HL-60 (cell line): ENCODE measurements at regions not wholly inside any gene's neighbourhood (a gene's known extent, or its start where the extent isn't known, plus 50 kb on each side); places are given as distances from the start of the nearest gene placed in this dataset.

Experiments
- DNase-seq, 2 experiments: peaks; one replicate each; pipeline ENCODE4 v3.0.0-alpha.2; 2010 to 2020; ENCODE audit warnings: low read depth in 1 of 2, low spot score in 1 of 2
- H3K27ac ChIP-seq: fragments of 250-450 bp; sonication (Bioruptor Pico); replicated peaks from 2 replicates; pipeline ENCODE4 v1.5.1; 2020; ENCODE audit warnings: mild to moderate bottlenecking, moderate library complexity
- H3K27me3 ChIP-seq: fragments of 250-450 bp; sonication (Bioruptor Pico); 2 replicates; pipeline ENCODE4 v1.5.1; 2021; ENCODE audit warnings: mild to moderate bottlenecking, moderate library complexity; ENCODE audit not compliant: insufficient read depth, poor library complexity, severe bottlenecking
- H3K4me3 ChIP-seq: replicated peaks from 2 replicates; pipeline ENCODE4 v1.5.1; 2011; ENCODE audit warnings: mild to moderate bottlenecking, control low read depth, low read length; ENCODE audit not compliant: insufficient read depth
- CTCF ChIP-seq: IDR thresholded peaks from one replicate; pipeline ENCODE4 v1.5.1; 2011; ENCODE audit warnings: low read length, control low read depth, inconsistent platforms; ENCODE audit not compliant: insufficient read depth
- GABPA ChIP-seq: IDR thresholded peaks from 2 replicates; pipeline ENCODE4 v1.6.1; 2012; ENCODE audit warnings: low read depth
- POLR2AphosphoS5 ChIP-seq: IDR thresholded peaks from 2 replicates; pipeline ENCODE4 v1.6.1; 2012; ENCODE audit warnings: low read depth
- SPI1 ChIP-seq: IDR thresholded peaks from 2 replicates; pipeline ENCODE4 v1.6.1; 2012; ENCODE audit warnings: low read depth, mild to moderate bottlenecking, borderline replicate concordance
- TF ChIP-seq, protein P1 (sequence below): IDR thresholded peaks from 2 replicates; pipeline ENCODE4 v1.6.1; 2012; ENCODE audit warnings: low read depth; ENCODE audit not compliant: insufficient replicate concordance

DNA sequence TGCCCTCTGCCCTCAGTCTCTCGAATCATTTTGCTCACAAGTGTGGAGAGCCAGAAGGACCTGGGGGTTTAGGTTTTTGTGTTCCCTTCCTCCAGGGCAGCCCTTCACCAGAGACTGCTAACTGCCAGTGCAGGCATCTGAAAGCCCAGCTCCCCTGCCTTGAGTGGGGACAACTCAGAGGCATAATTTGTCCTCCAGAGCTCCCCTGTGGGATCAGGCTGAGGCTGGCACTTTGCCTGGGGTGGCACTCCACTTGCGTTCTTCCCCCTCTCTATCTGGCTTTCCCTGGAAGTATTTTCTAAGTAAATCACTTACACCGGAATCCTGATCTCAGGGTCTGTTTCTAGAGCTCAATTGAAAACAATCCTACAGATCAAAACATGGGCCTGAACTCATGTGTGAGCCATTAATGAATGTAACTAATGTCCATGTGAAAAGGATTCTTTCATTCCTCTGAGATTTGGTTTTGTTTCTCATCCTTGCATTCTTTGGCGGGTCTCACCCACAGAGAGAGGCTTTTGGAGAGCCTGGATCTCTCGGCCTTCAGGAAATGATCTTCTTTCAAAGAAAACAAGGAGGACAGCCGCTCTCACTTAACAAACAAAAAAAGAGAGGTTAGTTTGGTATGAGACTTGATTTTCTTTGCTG lies 125.7 kb upstream of the RIPOR2 start:
- DNase-seq = no peak
- H3K27ac ChIP-seq = no peak overlapping the region
- TF ChIP-seq SPI1 = no peak
- TF ChIP-seq, protein P1, sequence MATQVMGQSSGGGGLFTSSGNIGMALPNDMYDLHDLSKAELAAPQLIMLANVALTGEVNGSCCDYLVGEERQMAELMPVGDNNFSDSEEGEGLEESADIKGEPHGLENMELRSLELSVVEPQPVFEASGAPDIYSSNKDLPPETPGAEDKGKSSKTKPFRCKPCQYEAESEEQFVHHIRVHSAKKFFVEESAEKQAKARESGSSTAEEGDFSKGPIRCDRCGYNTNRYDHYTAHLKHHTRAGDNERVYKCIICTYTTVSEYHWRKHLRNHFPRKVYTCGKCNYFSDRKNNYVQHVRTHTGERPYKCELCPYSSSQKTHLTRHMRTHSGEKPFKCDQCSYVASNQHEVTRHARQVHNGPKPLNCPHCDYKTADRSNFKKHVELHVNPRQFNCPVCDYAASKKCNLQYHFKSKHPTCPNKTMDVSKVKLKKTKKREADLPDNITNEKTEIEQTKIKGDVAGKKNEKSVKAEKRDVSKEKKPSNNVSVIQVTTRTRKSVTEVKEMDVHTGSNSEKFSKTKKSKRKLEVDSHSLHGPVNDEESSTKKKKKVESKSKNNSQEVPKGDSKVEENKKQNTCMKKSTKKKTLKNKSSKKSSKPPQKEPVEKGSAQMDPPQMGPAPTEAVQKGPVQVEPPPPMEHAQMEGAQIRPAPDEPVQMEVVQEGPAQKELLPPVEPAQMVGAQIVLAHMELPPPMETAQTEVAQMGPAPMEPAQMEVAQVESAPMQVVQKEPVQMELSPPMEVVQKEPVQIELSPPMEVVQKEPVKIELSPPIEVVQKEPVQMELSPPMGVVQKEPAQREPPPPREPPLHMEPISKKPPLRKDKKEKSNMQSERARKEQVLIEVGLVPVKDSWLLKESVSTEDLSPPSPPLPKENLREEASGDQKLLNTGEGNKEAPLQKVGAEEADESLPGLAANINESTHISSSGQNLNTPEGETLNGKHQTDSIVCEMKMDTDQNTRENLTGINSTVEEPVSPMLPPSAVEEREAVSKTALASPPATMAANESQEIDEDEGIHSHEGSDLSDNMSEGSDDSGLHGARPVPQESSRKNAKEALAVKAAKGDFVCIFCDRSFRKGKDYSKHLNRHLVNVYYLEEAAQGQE = no peak
- TF ChIP-seq POLR2AphosphoS5 = no peak
- no peak for TF ChIP-seq CTCF
- no peak for TF ChIP-seq GABPA
- no peaks in the 10 kb centered on the region for H3K27me3 ChIP-seq
- H3K4me3 ChIP-seq = no peak overlapping the region

- H3K4me3 ChIP-seq = no peak overlapping the region
- H3K27ac ChIP-seq = no peak overlapping the region
- no peak for DNase-seq
- H3K27me3 ChIP-seq = no peaks in the 10 kb centered on the region
- TF ChIP-seq POLR2AphosphoS5 (no peak), CTCF (no peak), SPI1 (no peak), GABPA (no peak)
- TF ChIP-seq, protein P1 = no peak
Measured at GRCh38 chr6:25062070-25062811, 126.5 kb upstream of the RIPOR2 start.

GRCh38 chr6:25064006-25064405 lies 128.2 kb upstream of the RIPOR2 start:
- no peak for DNase-seq

More at GRCh38 chr6:25064006-25064405, 128.2 kb upstream of the RIPOR2 start:
- Histone ChIP-seq H3K4me3 (no peak overlapping the region), H3K27ac (no peak overlapping the region), H3K27me3 (no peaks in the 10 kb centered on the region)
- TF ChIP-seq, protein P1 = no peak
- TF ChIP-seq GABPA (no peak), SPI1 (no peak), POLR2AphosphoS5 (no peak), CTCF (no peak)
